ENCODE measurements at regions not wholly inside any gene's neighbourhood (a gene's known extent, or its start where the extent isn't known, plus 50 kb on each side); places are given as distances from the start of the nearest gene placed in this dataset.

GRCh38 chr6:751765-752164 is 58.8 kb upstream of the EXOC2 start:
- intact Hi-C loops (cut with micrococcal nuclease): no loop called here
- DNase-seq: no peak
- no peak for ATAC-seq

DNA sequence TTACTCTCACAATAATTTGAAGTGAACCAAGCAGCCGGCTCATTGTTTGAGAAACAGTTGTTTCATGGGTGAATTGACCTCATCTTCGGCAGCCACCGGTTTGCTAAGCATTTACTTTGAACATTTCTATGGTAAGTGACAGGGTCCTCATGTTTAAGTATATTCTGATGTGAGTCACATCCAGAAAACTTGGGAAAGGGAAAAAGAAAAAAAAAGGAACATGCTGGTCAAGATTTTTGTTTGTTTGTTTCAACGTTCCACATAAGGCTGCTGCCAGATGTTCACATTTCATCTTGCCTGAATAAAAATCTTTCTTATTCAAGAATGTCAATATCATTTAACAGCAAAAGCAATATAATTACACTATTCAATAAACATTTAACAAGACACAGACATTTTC is 55.0 kb upstream of the EXOC2 start:
- DNase-seq (no peak), ATAC-seq (no peak)
- intact Hi-C loops (cut with micrococcal nuclease): no loop called here

- no peak for ATAC-seq
- DNase-seq: no peak
- intact Hi-C loops (cut with micrococcal nuclease): no loop called here
Observed at GRCh38 chr6:747028-747427, 54.1 kb upstream of the EXOC2 start.

GRCh38 chr6:744666-745353 is 51.9 kb upstream of the EXOC2 start:
- no peak for DNase-seq
- intact Hi-C loops (cut with micrococcal nuclease): no loop called here
- ATAC-seq: no peak

DNA sequence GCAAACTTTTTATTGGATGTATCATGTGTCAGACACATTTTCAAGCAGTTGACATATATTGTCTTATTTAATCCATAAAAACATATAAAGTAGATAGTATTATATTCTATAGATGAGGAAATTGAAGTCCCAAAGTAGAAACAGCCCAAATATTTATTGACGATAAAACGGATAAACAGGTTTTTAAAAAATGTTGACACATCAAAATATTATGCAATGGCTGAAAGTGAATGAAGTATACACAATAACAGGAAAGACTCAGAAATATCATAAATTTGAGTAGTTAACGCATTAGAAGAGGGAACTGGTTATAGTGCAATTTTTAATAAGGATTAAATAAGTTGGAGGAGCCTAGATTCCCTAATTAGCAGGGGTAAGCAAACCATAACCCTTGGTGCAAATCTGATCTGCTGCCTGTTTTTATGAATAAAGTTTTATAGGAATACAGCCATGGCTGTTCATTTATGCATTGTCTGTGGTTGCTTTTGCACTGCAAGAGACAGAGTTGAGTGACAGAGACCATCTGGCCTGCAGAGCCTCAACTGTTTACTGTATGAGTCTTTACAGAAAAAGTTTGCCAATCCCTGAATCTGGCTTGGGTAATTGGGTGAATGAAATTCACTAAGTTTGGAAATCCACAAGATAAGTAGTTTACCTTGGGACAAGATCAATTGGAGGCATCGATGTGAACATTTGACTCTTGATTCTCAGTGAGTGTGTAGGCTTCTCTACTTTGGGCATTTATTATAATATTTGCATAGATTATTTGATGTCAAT is 50.6 kb upstream of the EXOC2 start:
- ATAC-seq: no peak
- intact Hi-C loops (cut with micrococcal nuclease): no loop called here
- no peak for DNase-seq

All from left ventricle myocardium superior (tissue), 1 donor.